T-helper 2 cell treated with Interferon-gamma antibody and Interleukin-4, amounts not matched to agents 5 μg/mL and 100 μg/mL, for 36 hours (primary cell): ENCODE measurements at regions not wholly inside any gene's neighbourhood (a gene's known extent, or its start where the extent isn't known, plus 50 kb on each side); places are given as distances from the start of the nearest gene placed in this dataset.

Experiments used
- DNase-seq: peaks from one replicate; pipeline ENCODE4 v3.0.0; 2021; ENCODE audit warnings: low spot score
- H3K27ac Mint-ChIP-seq: one replicate; pipeline ENCODE4 v1.8.0; 2021; ENCODE audit warnings: mild to moderate bottlenecking, mixed read lengths
- H3K27me3 Mint-ChIP-seq: one replicate; pipeline ENCODE4 v1.8.0; 2021; ENCODE audit warnings: low read depth, mixed read lengths
- H3K36me3 Mint-ChIP-seq: one replicate; pipeline ENCODE4 v1.8.0; 2021; ENCODE audit warnings: low read depth, mixed read lengths
- H3K4me1 Mint-ChIP-seq: one replicate; pipeline ENCODE4 v1.8.0; 2021; ENCODE audit warnings: low read depth, mixed read lengths
- H3K4me3 Mint-ChIP-seq: one replicate; pipeline ENCODE4 v1.8.0; 2022; ENCODE audit warnings: mild to moderate bottlenecking, moderate library complexity, mixed read lengths
- H3K9me3 Mint-ChIP-seq: one replicate; pipeline ENCODE4 v1.8.0; 2021; ENCODE audit warnings: mixed read lengths

GRCh38 chr13:78404846-78405360 is 198.4 kb downstream of the POU4F1 start:
- H3K27me3 Mint-ChIP-seq: no peaks in the 10 kb centered on the region
- H3K9me3 Mint-ChIP-seq: no peaks in the 10 kb centered on the region
- H3K36me3 Mint-ChIP-seq: no peaks in the 10 kb centered on the region
- no peak for DNase-seq
- H3K27ac Mint-ChIP-seq: no peak overlapping the region
- no peak overlapping the region for H3K4me3 Mint-ChIP-seq
- H3K4me1 Mint-ChIP-seq: no peaks in the 10 kb centered on the region

DNA sequence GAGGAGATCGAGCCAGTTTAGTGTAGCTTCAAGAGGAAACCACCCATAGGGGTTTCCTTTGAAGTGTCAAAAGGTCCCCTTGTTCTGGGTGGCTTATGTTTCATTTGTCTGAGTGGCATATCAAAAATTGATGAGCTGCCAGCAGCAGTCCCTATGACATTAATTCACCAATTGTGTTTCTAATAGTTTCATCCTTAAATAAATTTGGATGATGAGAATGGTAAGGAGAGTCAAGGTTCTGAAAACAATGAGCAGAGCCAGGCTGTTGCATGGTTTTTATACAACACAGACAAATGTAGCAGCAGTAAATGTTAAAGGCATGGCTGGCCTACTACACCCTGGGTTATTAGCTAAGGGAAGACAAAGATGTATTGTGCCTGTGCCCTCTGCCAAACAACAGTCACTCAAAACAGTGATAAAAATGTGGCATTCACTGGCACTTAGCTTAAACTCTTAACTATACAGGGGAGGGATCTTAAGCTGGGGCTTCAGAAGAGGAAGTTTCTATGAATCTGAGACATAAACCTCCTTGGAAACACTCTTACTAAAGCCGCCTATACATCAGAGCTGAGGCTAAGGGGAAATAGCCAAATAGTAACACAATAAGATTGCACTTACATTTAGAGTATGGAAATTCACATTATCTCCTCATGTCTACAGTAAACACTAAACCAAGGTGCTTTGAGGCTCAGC is 200.5 kb downstream of the POU4F1 start:
- DNase-seq: no peak
- H3K9me3 Mint-ChIP-seq: no peaks in the 10 kb centered on the region

DNA sequence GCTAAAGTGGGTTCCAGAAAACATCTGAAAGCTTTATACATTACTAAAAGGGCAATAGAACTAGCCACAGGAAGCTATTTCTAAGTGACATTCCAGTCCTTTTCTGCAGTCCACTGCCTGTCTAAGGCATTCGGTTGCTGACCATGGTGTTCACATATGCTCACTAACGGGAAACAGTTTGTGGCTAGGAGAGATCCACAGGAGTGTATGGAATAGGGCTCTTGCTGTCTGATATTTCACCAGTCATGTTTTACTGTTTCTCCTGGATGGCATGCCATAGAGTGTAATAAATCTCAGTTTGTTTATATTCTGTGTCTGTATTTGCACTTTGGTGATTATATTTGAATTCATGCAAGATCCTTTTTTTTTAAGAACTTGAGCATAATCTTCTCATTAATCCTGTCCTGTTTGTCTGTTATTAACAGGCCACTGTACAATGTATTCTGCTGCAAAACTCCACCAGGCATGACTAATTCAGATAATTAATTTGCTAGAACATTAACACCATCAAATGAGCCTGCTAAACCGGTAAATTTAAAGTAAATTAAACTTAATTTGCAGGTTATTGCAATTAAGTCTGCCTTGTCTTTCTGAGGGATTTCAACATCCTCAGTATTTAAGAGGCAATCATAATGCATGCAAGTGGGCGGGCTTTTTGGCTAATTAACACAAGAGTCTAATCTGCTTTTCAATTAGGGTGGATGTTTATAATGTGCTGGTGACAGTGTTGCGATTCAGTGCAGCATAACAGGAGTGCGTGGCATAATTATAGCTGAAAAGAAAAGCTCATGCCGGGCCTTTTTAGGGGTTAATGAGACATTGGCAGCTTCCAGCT is 201.3 kb downstream of the POU4F1 start:
- Mint-ChIP-seq H3K27ac (no peak overlapping the region), H3K9me3 (no peaks in the 10 kb centered on the region), H3K4me3 (no peak overlapping the region), H3K36me3 (no peaks in the 10 kb centered on the region), H3K27me3 (no peaks in the 10 kb centered on the region), H3K4me1 (no peaks in the 10 kb centered on the region)
- DNase-seq: no peak

More for the DNA sequence above, 200.5 kb downstream of the POU4F1 start:
- Mint-ChIP-seq H3K36me3 (no peaks in the 10 kb centered on the region), H3K27ac (no peak overlapping the region), H3K4me1 (no peaks in the 10 kb centered on the region), H3K4me3 (no peak overlapping the region), H3K27me3 (no peaks in the 10 kb centered on the region)

DNA sequence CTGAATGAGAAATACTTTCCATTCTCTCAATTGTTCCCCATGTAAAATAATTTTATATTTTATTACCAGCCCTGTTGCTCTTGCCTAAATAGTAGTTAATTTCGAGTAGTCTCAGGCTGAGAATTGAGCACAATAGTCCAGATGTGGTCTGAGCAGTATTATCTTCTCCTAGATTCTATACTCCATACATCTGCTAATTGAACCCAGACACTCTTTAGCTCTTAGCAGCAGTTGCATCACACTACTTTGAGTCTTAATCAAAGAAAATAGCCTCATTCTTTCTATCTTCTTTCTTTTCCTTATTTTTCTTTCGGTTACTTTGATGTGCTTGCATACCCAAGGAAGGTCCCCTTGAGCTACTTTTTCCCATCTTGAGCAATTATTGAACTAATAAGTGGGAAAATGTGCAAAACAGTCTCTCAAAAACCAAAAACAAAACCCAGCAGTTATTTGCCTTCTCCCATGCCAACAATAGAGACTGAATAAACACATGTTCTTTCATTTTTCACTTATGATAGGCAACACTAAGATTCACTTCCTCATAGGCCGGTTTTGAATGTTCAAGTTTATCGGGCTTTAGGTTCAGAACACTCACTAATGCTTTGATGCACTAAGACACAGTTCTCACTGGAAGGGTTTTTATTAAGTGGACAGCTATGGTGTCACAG is 204.5 kb downstream of the POU4F1 start:
- H3K9me3 Mint-ChIP-seq: no peaks in the 10 kb centered on the region
- DNase-seq: no peak
- no peaks in the 10 kb centered on the region for H3K27me3 Mint-ChIP-seq
- H3K4me3 Mint-ChIP-seq: no peak overlapping the region
- H3K4me1 Mint-ChIP-seq: no peaks in the 10 kb centered on the region
- H3K36me3 Mint-ChIP-seq: no peaks in the 10 kb centered on the region
- H3K27ac Mint-ChIP-seq: no peak overlapping the region

DNA sequence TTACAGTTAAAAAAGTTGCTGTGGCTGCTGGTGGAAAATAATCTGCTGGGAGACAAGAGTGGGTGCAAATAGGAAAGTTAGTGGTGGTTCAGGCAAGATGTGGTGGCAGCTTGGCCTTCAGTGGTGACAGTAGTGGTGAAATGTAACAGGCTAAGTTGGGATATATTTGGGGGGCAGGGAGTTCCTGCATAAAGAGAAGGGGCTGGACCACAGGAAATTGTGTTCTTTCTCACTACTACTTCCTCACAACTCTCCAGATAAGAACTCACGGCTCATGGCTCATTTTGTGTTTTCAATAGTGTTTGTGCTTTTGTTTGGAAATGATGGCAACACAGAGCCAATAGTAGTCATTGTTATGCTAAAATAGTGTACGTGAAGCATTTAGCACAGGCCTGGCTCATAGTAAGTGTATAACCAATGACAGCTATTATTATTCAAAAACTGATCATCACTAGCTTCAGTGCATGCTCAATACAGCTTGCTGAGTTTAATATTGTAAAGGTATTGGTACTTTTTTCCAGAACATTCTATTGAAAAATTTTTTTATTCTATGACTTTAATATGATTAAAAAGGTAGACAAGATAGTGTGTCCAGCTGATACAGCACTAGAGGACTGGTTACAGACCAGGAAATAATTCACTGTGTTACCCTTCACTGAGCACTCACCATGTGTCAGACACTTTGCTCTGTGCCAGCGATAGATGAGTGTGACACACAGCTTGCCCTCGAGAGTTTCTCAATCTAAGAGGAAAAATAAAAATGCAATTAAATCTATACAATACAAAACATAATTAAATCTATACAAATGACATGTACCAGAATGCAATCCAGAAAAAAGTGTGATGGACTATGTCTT is 209.8 kb downstream of the POU4F1 start:
- no peak for DNase-seq
- Mint-ChIP-seq H3K4me1 (no peaks in the 10 kb centered on the region), H3K4me3 (no peak overlapping the region), H3K36me3 (no peaks in the 10 kb centered on the region), H3K27me3 (no peaks in the 10 kb centered on the region), H3K27ac (no peak overlapping the region), H3K9me3 (no peaks in the 10 kb centered on the region)

GRCh38 chr13:78383899-78384298 is 219.5 kb downstream of the POU4F1 start:
- DNase-seq: no peak
- Mint-ChIP-seq H3K27ac (no peak overlapping the region), H3K27me3 (no peaks in the 10 kb centered on the region), H3K9me3 (peaks cover 3% of the 10 kb centered on the region), H3K4me3 (no peak overlapping the region), H3K4me1 (no peaks in the 10 kb centered on the region), H3K36me3 (no peaks in the 10 kb centered on the region)

DNA sequence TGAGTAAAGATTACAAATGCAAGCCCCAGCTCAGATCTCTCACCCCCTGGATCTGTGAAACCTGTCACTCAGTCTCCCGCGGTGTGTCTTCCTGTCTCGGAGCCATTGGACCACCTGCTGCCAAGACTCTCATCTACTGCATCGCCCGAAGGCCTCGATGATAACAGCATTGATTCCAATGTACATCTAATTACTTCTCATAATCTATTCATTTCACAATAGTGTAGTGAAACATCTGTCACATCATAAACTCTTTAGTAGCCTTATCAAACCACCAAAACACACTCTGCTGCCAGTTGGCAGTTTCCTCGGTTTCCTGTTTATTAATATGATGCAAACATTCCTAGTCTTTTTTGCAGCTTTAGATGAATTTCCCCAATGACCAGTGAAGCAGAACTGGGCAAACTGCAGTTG is 220.3 kb downstream of the POU4F1 start:
- Mint-ChIP-seq H3K36me3 (no peaks in the 10 kb centered on the region), H3K4me3 (no peak overlapping the region), H3K9me3 (peaks cover 3% of the 10 kb centered on the region), H3K27me3 (no peaks in the 10 kb centered on the region), H3K27ac (no peak overlapping the region), H3K4me1 (no peaks in the 10 kb centered on the region)
- DNase-seq: no peak

DNA sequence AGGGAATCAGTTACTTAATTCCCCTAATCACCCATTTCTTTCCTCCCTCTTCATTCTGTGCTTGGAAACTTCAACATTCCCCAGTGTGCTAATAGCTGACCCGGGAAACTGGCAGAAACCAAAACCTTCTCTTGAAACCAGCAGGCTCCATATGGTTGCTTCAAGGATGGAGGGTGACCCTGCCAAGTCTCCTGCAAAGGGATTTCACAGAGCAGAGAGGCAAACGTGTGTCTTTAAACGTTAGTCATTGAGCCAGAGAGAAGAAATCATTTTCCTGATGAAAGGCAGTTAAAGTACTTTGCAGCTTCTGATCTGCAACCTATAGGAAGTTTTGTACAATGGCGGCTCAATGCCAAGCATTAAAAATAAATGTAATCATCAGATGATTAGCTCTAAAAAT is 220.9 kb downstream of the POU4F1 start:
- Mint-ChIP-seq H3K27ac (no peak overlapping the region), H3K36me3 (no peaks in the 10 kb centered on the region), H3K4me3 (no peak overlapping the region), H3K9me3 (peaks cover 3% of the 10 kb centered on the region), H3K4me1 (no peaks in the 10 kb centered on the region), H3K27me3 (no peaks in the 10 kb centered on the region)
- DNase-seq: no peak

DNA sequence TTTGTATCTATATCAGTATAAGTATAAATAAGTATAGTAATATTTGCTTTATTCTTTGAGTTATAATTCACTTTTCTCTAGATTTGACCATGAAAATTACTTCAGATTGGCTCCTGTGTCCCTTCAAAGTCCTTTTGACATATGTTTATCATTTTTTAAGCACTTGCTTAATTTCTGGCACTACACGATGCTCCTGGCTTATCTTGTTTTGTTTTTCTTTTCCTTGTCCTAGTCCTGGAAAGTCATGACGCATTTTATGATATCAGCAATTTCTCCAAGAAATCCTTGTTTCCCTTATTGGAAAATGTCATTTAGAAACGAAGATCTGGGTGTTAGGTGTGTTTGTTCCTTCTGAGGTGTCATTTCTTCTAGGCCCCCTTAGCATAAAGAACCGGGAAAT is 226.5 kb downstream of the POU4F1 start:
- no peak overlapping the region for H3K4me3 Mint-ChIP-seq
- no peaks in the 10 kb centered on the region for H3K9me3 Mint-ChIP-seq
- H3K27me3 Mint-ChIP-seq: no peaks in the 10 kb centered on the region
- DNase-seq: no peak
- no peaks in the 10 kb centered on the region for H3K36me3 Mint-ChIP-seq
- no peak overlapping the region for H3K27ac Mint-ChIP-seq
- no peaks in the 10 kb centered on the region for H3K4me1 Mint-ChIP-seq

DNA sequence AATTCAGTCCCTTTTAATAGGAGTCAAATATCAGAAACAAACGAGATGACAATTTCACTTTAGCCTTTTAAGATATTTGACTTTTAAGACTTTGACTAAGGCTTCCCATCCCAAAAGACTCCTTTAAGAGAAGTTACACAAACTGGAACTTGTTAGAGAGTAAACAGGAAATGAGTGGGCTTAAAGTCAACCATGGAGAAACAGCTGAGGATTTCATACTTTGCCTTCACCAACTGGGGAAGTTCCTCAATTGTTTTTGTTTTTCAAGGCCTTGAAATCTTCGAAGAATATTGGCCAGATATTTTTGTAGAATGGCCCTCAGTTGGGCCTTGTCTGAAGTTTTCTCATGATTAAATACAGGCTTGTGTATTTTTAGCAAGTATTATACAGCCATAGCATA is 227.3 kb downstream of the POU4F1 start:
- no peak for DNase-seq
- Mint-ChIP-seq H3K27ac (no peak overlapping the region), H3K4me3 (no peak overlapping the region)

GRCh38 chr13:78372581-78372980 is 230.8 kb downstream of the POU4F1 start:
- no peak for DNase-seq
- Mint-ChIP-seq H3K9me3 (no peaks in the 10 kb centered on the region), H3K27me3 (no peaks in the 10 kb centered on the region), H3K36me3 (no peaks in the 10 kb centered on the region), H3K27ac (no peak overlapping the region), H3K4me1 (no peaks in the 10 kb centered on the region), H3K4me3 (no peak overlapping the region)

More for the DNA sequence above, 227.3 kb downstream of the POU4F1 start:
- Mint-ChIP-seq H3K27me3 (no peaks in the 10 kb centered on the region), H3K36me3 (no peaks in the 10 kb centered on the region), H3K9me3 (no peaks in the 10 kb centered on the region), H3K4me1 (no peaks in the 10 kb centered on the region)

GRCh38 chr13:78370231-78370630 is 233.1 kb downstream of the POU4F1 start:
- no peaks in the 10 kb centered on the region for H3K9me3 Mint-ChIP-seq
- H3K4me1 Mint-ChIP-seq: no peaks in the 10 kb centered on the region
- no peaks in the 10 kb centered on the region for H3K27me3 Mint-ChIP-seq
- no peak overlapping the region for H3K27ac Mint-ChIP-seq
- H3K36me3 Mint-ChIP-seq: no peaks in the 10 kb centered on the region
- DNase-seq: no peak
- H3K4me3 Mint-ChIP-seq: no peak overlapping the region

DNA sequence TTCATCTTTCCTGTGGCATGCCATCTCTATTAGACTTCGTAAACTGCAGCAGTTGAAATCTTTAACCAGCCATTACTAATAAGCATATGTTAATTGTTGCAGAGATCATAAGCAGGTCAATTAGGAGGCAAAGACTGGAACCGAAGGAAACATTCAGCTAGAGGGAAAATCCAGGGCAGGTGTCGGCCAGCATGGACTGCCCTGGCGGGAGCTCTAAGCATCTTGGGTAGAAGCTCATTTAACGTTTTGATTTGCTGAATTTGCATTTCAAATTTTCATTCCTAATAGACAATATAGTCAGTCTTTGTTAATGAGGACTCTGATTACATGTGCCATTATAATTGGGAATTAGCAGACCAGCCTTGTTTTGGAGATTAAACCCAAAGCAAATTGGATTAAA is 238.6 kb downstream of the POU4F1 start:
- no peaks in the 10 kb centered on the region for H3K27me3 Mint-ChIP-seq
- no peak overlapping the region for H3K27ac Mint-ChIP-seq
- no peaks in the 10 kb centered on the region for H3K36me3 Mint-ChIP-seq
- H3K9me3 Mint-ChIP-seq: no peaks in the 10 kb centered on the region
- no peak overlapping the region for H3K4me3 Mint-ChIP-seq
- no peaks in the 10 kb centered on the region for H3K4me1 Mint-ChIP-seq
- no peak for DNase-seq
